ENCODE measurements at regions not wholly inside any gene's neighbourhood (a gene's known extent, or its start where the extent isn't known, plus 50 kb on each side); places are given as distances from the start of the nearest gene placed in this dataset.
A peak's percentile ranks its signal among the peaks of the same experiment; 100 is the strongest.

DNA sequence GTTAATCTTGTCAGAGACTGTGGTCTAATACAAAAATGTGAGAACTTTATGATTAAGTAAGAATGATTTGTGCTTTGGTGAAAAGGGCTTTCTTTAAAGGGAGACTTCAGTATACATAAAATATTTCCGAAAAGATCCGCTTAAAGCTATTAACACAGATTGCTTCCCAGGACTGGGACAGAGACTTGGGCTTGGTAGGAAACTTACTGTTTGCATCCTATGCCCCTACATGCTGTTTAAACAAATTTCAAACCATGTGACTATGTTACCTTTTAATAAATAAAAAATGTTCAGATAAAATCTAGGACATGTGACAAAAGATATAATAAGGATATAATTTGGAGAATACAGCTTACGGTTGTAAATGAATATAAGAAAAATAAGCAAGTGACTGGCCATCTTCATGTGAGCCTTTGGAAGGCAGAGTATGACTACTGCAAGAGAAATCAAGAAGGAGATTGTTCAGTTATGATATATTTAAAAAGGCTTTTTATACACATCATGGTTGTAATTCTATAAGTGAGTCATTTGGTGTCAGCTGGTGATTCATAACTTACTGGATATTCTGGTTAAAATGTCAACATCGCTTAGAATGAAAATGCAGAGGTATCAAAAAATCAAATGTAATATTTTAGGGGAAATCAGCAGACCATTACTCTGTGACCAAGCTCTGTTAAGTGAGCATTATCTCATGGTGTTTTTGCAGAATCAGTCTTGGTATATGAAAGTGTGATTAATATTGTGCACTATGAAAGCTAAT is 234.7 kb upstream of the E2F7 start:
- in situ Hi-C loops (cut with MboI), result no loop called here
- no peak overlapping the region for H3K4me2 ChIP-seq (ENCODE audit: control insufficient read depth, insufficient read depth)

DNA sequence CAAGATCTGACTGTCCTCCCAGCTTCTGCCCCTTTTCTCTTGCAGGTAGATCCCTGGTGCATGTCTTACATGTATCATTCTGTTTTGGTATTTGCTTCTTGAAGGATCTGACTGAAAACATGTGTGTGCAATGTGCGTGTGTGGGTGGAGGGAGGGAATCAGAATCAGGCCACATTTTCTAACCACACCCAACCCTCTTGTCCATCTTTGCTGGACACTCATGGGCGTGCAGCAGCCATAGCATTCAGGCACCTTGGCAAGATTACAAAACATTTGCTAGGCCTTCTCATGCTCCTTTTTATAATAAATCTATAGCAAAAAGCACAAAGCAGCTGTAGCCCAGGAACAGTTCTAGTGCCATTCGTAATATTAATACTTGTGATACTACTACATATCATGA is 233.6 kb upstream of the E2F7 start:
- TF ChIP-seq GATAD2B (conservative IDR thresholded peaks at IDR 0.05; ENCODE audit: low read depth) (no peak), RFX5 (IDR thresholded peaks at IDR 0.05; ENCODE audit: low read depth, low read length) (no peak), CBX5 (IDR thresholded peaks at IDR 0.05; ENCODE audit: low read depth) (no peak), TCF3 (IDR thresholded peaks at IDR 0.05; ENCODE audit: borderline replicate concordance, insufficient read depth, low read depth, low read length) (no peak), JUNB (IDR thresholded peaks at IDR 0.05) (no peak), FOXM1 (IDR thresholded peaks at IDR 0.05; ENCODE audit: low read depth, low read length) (no peak)
- Histone ChIP-seq H2AFZ (ENCODE audit: control insufficient read depth, low read depth, low read length) (no peak overlapping the region), H4K20me1 (ENCODE audit: control insufficient read depth, insufficient read depth) (no peaks in the 10 kb centered on the region), H3K27ac (ENCODE audit: control insufficient read depth, insufficient read depth) (no peak overlapping the region), H3K9me3 (replicated peaks; ENCODE audit: control insufficient read depth, insufficient read depth, low read length) (no peaks in the 10 kb centered on the region), H3K36me3 (ENCODE audit: control insufficient read depth in 2 of 2, insufficient read depth in 2 of 2, low read length in 1 of 2) (no peaks in the 10 kb centered on the region), H3K4me2 (ENCODE audit: control insufficient read depth, insufficient read depth) (no peak overlapping the region), H3K4me1 (ENCODE audit: control insufficient read depth, insufficient read depth, low read length) (no peaks in the 10 kb centered on the region), H3K27me3 (replicated peaks in 1 of 2; ENCODE audit: control insufficient read depth in 2 of 2, insufficient read depth in 2 of 2, low read length in 1 of 2) (no peaks in the 10 kb centered on the region), H3K9ac (ENCODE audit: control insufficient read depth, insufficient read depth, low read length) (no peak overlapping the region), H3K4me3 (no peak overlapping the region), H3K79me2 (ENCODE audit: control insufficient read depth, insufficient read depth, low read length) (no peaks in the 10 kb centered on the region)
- SMC1A ChIA-PET (ENCODE audit: uncharacterized antibody, unreplicated experiment), result no interaction called here
- RAD21 ChIA-PET (ENCODE audit: unreplicated experiment), result no interaction called here
- no peak for FAIRE-seq
- CTCF ChIA-PET, result no interaction called here
- in situ Hi-C loops (cut with MboI) (no loop called here), intact Hi-C loops (cut with micrococcal nuclease; ENCODE audit: unreplicated experiment) (no loop called here)
- POLR2A ChIA-PET, result no interaction called here
- WGBS (ENCODE audit: insufficient coverage, insufficient replicate concordance, low lambda C conversion rate, missing lambda C conversion rate), result 9% methylated on average over 3 of the region's 3 CpGs
- DNase-seq (ENCODE audit: low read depth, low spot score), result no peak
- no TSS peak for BruUV-seq (replicated peaks)
- no peak for ATAC-seq

More for the DNA sequence above, 234.7 kb upstream of the E2F7 start:
- Histone ChIP-seq H2AFZ (ENCODE audit: control insufficient read depth, low read depth, low read length) (no peak overlapping the region), H3K36me3 (ENCODE audit: control insufficient read depth in 2 of 2, insufficient read depth in 2 of 2, low read length in 1 of 2) (no peaks in the 10 kb centered on the region), H4K20me1 (ENCODE audit: control insufficient read depth, insufficient read depth) (no peaks in the 10 kb centered on the region), H3K9ac (ENCODE audit: control insufficient read depth, insufficient read depth, low read length) (no peak overlapping the region), H3K27ac (ENCODE audit: control insufficient read depth, insufficient read depth) (no peak overlapping the region), H3K9me3 (replicated peaks; ENCODE audit: control insufficient read depth, insufficient read depth, low read length) (no peaks in the 10 kb centered on the region), H3K79me2 (ENCODE audit: control insufficient read depth, insufficient read depth, low read length) (no peaks in the 10 kb centered on the region), H3K27me3 (replicated peaks in 1 of 2; ENCODE audit: control insufficient read depth in 2 of 2, insufficient read depth in 2 of 2, low read length in 1 of 2) (no peaks in the 10 kb centered on the region), H3K4me3 (no peak overlapping the region), H3K4me1 (ENCODE audit: control insufficient read depth, insufficient read depth, low read length) (no peaks in the 10 kb centered on the region)
- WGBS (ENCODE audit: insufficient coverage, insufficient replicate concordance, low lambda C conversion rate, missing lambda C conversion rate), result 36% methylated on average over 4 of the region's 4 CpGs
- SMC1A ChIA-PET (ENCODE audit: uncharacterized antibody, unreplicated experiment), result no interaction called here
- FAIRE-seq (no peak), DNase-seq (ENCODE audit: low read depth, low spot score) (no peak), ATAC-seq (no peak)
- intact Hi-C loops (cut with micrococcal nuclease; ENCODE audit: unreplicated experiment), result no loop called here
- CTCF ChIA-PET, result no interaction called here
- no TSS peak for BruUV-seq (replicated peaks)
- TF ChIP-seq FOXM1 (IDR thresholded peaks at IDR 0.05; ENCODE audit: low read depth, low read length) (peak; percentile 31; the same call in 1 of the 2 replicates), JUNB (IDR thresholded peaks at IDR 0.05) (peak; percentile 71), NFIC (IDR thresholded peaks at IDR 0.05; ENCODE audit: low read depth, low read length) (peak; percentile 30; the same call in 1 of the 2 replicates), NR2C1 (IDR thresholded peaks at IDR 0.05) (no peak), RUNX3 (IDR thresholded peaks at IDR 0.05; ENCODE audit: low read length) (peak; percentile 40; the same call in 1 of the 2 replicates), BACH1 (IDR thresholded peaks at IDR 0.05; ENCODE audit: borderline replicate concordance) (no peak), HDAC2 (IDR thresholded peaks at IDR 0.05) (no peak), EP300 (IDR thresholded peaks at IDR 0.05; ENCODE audit: borderline replicate concordance in 1 of 2, control insufficient read depth in 1 of 2, low read depth in 2 of 2, low read length in 2 of 2) (no peak)
- TF ChIP-seq, protein P1, sequence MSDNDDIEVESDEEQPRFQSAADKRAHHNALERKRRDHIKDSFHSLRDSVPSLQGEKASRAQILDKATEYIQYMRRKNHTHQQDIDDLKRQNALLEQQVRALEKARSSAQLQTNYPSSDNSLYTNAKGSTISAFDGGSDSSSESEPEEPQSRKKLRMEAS (IDR thresholded peaks at IDR 0.05; ENCODE audit: low read depth, low read length), result no peak
- POLR2A ChIA-PET, result interaction anchor here (0.5 kb wide), 1 partner anchor 244 kb away, joined by 6 read pairs; no protein-coding TSS in a partner anchor
- RAD21 ChIA-PET (ENCODE audit: unreplicated experiment), result no interaction called here

Measured in GM12878 (cell line).